Mesenteric fat pad (tissue), 1 donor: ENCODE measurements at regions not wholly inside any gene's neighbourhood (a gene's known extent, or its start where the extent isn't known, plus 50 kb on each side); places are given as distances from the start of the nearest gene placed in this dataset.
"Not testable (repeated sequence)": the region's sequence is repeated elsewhere in the genome, so short reads cannot be mapped to it uniquely, and the experiment has no call there.

Source experiments
- DNase-seq: peaks from one replicate; pipeline ENCODE4 v3.0.0-alpha.2; 2020; ENCODE audit warnings: low spot score
- donor health status: DM: yes; HTN: yes; CAD: no.

DNA sequence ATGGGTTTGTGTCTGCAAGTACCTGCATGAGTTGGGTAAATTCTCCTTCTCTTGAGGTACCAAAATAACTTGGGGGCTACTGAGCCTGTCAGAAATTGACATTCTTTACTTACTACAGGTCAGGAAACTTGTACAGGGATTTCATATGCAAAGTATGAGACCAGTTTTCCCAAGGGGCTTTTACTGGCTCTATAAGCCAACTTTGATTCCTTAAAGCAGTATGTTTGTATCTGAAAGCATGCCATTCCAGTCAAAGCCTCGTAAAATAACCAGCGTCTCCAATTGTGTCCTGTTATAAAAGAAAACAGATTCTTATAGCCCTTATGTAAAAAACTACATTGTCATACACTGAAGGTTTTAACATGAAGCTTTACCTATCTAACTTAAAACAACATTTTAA is 90.2 kb downstream of the ZNF467 start:
- DNase-seq: no peak

DNA sequence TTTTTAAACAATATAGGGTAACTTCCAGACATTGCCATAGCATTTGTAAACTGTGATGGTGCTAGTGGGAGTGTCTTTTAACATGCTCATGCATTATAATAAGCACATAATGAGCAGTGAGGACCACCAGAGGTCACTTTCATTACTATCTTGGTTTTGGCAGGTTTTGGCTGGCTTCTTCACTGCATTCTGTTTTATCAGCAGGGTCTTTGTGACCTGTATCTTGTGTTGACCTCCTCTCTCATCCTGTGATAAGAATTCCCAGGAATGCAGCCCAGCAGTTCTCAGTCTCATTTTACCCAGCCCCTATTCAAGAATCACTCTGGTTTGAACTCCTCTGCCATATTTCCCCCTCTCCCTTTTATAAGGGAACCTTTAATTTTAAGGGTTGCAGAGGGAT is 91.3 kb downstream of the ZNF467 start:
- DNase-seq: no peak

DNA sequence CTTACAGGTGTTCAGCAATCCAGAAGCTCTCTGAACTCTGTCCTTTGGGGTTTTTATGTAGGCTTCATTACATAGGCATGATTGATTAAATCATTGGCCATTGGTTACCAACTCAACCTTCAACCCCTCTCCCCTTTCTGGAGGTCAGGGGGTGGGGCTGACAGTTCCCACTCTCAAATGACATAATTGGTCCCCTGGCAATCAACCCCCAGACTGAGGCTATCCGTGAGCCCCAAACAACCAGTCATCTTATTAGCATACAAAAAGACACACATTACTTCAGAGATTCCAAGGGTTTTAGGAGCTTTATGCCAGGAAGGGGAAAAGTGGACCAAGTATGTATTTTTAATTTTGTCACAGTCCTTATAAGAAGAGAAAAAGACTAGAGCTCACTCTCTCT is 92.1 kb downstream of the ZNF467 start:
- no peak for DNase-seq

DNA sequence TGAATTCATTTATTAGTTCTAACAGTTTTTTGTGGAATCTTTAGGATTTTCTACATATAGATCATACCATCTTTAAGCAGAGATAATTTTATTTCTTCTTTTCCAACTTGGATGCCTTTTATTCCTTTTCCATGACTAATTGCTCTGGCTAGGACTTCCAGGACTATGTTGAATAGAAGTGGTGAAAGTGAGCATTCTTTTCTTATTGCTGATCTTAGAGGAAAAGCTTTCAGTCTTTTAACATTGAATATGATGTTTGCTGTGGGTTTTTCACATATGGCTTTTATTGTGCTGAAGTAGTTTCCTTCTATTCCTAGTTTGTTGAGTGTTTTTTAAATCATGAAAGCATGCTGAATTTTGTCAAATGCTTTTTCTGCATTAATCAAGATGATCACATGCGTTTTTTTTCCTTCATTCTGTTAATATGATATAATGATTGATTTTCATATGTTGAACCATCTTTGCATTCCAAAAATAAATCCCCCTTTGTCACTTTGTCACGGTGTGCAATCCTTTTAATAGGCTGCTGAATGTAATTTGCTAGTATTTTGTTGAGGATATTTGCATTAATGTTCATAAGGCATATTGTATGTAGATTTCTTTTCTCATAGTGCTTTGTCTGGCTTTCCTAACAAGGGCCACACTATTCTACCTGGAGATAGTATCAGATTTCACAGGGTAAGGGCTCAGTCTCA is 92.9 kb downstream of the ZNF467 start:
- DNase-seq: no peak

DNA sequence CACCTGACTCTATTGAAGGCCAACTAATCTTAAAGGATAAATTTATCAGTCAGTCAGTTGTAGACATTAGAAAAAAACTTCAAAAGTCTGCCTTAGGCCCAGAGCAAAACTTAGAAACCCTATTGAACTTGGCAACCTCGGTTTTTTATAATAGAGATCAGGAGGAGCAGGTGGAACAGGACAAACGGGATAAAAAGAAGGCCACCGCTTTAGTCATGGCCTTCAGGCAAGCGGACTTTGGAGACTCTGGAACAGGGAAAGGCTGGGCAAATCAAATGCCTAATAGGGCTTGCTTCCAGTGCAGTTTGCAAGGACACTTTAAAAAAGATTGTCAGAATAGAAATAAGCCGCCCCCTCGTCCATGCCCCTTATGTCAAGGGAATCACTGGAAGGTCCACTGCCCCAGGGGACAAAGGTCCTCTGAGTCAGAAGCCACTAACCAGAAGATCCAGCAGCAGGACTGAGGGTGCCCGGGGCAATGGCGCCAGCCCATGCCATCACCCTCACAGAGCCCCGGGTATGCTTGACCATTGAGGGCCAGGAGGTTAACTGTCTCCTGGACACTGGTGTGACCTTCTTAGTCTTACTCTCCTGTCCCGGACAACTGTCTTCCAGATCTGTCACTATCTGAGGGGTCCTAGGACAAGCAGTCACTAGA is 98.5 kb downstream of the ZNF467 start:
- DNase-seq: not testable (repeated sequence)

DNA sequence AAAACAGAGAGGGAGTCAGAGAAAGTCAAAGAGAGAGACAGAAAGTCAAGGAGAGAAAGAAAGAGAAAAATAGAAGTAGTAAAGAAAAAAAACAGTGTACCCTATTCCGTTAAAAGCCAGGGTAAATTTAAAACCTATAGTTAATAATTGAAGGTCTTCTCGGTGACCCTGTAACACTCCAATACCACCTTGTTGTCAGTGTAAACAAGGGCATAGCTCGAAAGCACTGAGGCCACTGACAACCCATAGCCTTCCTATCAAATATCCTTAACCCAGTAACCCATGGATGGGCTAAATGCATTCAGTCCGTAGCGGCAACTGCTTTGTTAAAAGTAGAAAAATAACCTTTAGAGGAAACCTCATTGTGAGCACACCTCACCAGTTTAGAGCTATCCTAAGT is 100.4 kb downstream of the ZNF467 start:
- DNase-seq: no peak

DNA sequence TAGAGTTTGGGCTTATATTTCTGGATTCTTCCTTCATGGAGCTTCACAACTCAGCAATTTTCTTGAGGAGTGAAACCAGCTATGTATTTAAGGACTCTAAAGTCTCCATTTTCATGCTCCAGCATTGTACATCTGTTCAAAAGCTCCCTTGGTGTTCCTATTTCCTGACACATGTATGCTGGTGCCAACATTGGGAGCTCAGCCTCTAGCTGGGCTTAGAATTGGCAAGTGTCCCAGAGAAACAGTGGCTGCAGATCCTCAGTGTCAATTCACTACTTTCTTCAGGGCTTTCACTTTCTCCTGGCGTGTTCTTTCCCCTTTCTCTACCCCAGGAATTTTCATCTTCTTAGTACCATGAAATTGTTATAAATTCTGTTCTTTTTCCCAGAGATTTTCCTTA is 103.1 kb downstream of the ZNF467 start:
- no peak for DNase-seq

DNA sequence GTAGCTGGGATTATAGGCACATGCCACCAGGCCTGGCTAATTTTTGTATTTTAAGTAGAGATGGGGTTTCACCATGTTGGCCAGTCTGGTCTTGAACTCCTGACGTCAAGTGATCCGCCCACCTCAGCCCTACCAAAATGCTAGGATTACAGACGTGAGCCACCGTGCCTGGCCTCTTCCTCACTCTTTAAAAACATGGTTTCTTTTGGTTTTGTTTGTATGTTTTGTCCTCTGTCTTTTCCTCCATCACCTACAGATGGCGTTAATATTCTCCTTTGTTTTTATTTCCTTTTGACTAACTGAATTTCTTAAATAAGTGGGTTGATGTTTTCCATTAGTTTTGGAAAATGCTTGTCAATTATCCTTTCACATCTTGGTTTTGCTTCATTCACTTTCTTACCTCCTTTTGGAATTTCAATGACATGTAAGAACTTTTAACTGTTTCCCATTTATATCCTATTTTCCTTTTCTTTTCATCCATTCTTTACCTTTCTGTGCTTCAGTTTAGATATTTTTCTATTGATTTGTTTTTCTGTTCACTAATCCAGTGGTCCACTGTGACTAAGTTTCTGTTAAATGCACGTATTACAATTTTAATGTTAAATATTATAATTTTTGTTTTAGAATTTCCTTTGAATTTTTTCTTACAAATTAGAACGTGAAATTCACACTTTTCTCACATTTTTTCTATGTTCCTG is 104.1 kb downstream of the ZNF467 start:
- DNase-seq: no peak

DNA sequence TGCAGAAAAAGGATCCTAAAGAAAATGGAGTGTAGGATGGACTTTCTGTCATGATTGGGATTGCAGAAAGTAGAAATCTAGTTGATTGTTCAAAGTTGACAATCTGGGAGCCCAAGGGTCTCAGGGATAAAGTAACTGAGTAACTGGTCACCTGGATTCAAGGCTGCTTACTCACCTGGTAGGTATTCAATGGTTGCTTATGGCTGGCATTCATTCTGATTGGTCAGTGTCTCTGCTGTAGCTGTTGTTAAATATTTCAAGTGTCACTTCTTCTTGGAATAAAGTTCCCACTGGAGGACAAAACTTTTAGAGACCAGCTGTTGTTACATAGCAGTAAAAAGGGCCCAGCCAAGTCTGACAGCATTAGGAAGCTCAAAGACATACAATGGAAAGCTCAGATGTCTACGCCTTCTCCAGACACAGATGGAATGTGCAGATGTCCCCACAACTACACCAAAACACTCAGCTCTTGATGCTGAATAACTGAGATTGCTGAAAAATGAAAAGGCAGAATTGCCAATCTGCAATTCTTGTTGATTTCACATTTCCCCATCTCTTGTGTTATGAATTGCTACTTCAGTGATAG is 106.9 kb downstream of the ZNF467 start:
- DNase-seq: no peak

DNA sequence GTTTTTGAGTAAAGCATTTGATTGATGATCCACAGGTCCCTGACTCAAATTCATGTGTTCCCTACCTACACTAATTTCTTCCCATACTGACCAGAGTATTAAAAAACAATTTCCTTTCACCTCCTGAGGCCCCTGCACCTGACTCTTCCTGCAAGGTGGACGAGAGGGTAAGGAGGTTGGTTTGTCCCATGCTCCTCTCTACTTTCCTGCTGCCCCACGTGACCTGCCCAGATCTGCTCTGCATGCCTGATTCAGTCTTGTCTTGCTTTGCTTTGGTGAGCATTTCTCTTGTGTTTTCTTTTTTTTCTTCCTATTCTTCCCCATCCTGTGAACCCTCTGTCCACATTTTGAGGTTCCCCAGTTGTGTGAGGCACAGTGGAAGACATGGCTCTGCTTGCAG is 107.8 kb downstream of the ZNF467 start:
- not testable (repeated sequence) for DNase-seq

DNA sequence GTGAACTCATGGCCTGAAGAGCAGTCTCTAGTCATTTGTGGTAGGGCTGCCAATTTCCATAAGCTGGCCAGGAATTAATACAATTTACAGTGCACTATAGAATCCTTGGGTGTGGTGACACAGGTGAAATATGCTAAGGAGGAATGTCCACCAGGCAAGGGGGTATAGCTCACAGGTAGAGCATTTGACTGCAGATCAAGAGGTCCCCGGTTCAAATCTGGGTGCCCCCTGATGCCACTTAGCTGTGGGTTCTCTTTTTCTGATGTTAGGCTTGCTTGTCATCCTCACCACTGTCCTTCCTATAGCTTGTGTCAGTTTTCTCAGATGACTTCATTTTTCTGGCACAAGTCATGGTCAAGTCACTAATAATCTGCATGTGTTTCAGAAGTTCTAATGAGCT is 108.7 kb downstream of the ZNF467 start:
- no peak for DNase-seq

DNA sequence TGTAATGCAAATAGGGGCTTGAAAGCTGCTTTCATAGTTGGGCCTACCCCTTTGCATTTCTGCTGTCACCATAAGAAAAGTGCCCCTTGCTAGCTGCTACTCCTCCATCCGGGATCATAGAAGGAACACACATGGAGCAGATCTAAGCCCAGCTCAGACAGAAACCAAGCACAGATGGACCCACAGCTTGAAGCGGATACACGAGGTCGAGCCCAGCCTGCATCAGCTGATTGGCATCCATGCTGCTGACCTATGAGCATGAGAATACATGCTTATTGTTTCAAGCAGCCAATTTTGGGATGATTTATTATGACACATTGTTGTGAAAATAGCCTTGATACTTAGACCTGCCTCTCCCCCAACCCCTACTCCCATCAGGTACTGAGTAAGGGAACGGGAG is 109.2 kb downstream of the ZNF467 start:
- no peak for DNase-seq

DNA sequence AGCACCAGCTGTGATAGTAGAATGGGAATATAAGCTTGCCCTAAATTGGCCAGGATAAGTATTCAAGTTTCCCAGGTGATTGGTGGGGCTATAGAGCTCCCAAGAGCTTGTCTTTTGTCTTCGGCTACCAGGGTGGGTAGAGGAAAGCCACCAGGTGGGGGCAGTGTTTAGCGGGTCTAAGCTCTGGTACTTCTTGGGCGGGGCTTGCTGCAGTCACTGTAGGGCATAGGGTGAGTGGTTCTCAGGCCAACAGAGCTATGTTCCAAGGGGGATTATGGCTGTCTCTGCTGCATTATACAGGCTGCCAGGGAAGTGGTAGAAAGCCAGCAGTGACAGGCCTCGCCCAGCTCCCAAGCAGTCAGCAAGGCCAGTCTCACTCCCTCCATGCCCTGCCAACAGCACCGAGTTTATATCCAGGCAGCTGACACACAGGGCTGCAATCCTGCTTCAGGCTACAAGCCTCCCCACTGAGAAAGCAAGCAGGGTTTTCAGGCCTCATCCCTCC is 110.7 kb downstream of the ZNF467 start:
- no peak for DNase-seq

DNA sequence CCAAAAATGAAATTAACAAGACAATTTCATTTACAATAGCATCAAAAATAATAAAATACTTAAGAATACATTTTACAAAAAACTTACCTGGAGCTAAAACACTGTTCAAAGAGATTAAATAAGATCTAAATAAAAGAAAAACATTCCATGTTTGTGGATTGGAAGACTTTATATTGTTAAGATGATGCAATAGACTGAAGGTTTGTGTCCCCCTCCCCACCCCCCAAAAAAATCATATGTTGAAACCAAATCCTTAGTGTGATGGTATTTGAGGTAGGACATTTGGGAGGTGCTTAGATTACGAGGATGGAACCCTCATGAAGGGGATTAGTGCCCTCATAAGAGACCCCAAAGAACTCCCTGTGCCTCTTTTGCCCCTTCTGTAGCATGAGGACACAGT is 117.6 kb downstream of the ZNF467 start:
- DNase-seq: no peak

DNA sequence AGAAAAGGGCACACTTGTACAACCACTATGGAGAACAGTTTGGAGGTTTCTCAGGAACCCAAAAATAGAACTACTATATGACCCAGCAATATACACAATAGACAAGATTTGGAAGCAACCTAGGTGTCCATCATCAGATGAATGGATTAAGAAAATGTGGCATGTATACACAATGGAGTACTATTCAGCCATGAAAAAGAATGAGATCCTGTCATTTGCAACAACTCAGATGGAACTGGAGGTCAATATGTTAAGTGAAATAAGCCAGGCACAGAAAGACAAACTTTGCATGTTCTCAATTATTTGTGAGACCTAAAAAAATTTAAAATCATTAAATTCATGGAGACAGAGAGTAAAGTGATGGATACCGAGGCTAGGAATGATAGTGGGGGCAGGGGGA is 118.8 kb downstream of the ZNF467 start:
- DNase-seq: no peak

DNA sequence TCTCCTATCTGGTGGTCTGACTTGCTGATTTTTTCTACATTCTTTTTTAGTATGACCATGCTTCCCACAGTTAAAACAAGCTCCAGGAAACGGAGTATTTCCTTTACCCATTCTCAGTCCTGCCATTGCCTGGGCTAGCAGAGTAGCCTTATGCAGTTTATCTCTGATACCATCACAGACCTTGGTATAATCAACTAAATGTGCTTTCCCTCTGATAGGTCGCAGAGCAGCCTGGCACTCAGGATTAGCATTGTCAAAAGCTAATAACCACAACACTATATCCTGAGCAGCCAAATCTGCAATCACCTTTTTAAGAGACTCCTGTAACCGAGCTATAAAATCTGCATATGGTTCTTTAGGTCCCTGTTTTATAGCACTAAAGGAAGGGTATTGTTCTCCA is 123.2 kb downstream of the ZNF467 start:
- not testable (repeated sequence) for DNase-seq

DNA sequence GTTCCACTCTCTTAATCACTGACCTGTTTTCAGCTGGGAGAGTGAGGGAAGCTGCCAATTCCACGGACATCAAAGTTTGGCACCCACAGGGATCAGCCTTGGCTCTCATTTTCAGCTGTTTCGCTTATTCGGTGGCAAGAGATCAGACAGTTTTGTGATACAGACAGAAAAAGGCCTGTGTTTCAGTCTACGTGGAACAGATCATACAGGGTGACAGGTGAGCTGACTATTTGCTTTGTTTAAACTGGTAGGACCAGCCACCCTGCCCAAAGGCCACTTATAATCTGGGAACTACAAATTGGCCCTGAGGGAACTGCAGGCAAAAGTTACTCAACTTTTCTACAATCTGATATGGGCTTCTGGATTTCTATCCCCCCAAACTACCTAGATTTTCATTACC is 128.6 kb downstream of the ZNF467 start:
- DNase-seq: no peak

DNA sequence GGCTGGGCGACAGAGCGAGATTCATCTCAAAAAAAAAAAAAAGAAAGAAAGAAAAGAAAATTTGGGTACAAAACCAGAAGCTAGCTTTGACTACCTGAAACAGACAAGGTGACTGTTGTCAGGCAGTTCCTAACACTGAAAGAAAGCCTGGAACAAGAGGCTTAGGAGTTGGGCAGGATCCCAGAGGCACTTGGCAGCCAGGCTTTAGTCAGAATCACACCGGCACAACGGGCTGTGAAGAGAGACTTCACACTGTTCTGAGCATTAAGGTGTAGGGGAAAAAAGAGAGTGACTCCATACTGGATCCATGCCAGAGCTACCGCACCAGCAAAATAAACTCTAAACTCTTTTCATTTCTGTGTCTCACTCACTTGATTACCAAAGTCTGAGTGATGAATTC is 130.8 kb downstream of the ZNF467 start:
- DNase-seq: no peak

DNA sequence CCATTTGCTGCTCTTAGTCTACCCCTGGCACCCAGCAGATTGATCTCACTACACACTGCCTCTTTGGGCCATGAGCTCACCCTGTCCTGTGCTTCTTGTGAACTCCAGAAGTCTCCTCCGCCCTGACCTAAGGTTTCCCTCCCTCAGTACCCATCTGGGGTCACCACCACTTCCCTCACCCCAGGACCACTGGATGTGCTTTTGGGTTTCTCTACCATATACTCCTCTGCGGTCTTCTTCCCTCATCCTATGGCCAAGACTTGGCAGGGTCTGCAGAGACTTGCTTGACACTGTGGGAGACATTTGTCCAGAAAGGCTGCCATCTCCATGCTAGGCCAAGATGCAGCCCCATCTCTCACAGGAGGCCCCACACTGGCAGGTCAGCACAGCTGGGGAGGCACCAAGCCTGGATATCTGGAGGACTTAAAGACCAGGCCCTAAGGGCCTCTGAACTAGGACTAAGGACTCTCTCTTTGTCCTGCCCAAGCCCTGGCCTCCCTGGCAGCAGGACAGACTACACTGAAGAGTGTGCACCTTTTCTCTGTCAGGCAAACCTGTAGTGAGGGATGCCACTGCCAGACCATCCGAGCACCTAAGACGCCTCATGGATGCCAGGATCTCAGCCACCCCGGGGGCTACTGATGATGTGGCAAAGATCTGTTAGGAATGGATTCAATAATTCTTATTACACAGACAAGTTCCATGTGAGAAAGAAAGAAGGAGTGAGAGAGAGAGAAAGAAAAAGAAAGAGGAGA is 134.6 kb downstream of the ZNF467 start:
- DNase-seq: peak; percentile 60

DNA sequence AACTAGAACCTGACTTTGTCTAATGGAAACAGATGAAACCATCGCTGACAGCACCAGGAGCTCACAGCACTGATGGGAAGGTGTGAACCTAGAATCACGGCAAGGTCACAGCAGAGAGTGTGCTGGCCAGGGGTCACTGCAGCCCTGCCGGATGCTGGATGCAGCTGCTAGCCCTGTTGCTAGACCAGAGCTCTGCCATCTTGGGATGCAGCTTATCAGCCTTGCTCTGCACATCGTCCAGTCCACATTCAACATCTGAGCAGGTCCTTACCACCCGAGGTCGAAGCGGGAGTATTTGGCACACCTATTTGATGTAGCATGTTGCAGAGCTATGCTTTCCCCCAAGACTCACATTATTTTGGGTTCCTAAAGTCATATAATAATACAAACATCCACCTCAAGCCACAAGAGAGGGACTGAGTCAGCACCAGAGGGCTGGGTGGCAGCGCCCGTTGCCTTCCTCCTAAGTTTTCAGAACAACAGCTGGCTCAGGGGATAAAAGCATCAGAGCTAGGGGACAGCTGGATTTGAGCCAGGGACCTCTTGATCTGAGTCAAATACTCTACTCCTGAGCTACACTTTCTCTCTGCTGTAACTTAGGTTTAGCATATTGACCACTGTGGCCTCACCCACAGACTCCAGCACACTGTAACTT is 135.3 kb downstream of the ZNF467 start:
- peak; percentile 53 for DNase-seq
